ENCODE measurements at regions not wholly inside any gene's neighbourhood (a gene's known extent, or its start where the extent isn't known, plus 50 kb on each side); places are given as distances from the start of the nearest gene placed in this dataset.
"Not testable (repeated sequence)": the region's sequence is repeated elsewhere in the genome, so short reads cannot be mapped to it uniquely, and the experiment has no call there.

DNA sequence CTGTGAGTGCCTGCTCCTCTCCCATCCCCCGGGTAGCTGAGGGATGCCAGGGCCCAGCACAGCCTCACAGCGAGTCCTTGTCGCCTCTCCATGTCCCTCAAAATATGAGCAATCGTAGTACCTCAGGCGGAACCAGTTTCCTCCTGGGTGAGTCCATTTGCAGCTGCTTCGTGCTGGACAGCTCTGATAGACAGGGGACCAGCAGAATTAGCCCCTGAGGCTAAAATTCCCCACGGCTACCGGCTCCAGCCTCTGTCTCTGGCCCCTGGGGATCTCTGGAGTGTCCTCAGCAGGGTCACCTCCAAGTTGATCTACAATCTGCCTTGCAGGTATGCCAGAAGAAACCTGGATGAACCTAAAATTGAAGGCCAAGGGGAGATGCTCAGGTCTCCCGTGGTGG, 115.8 kb upstream of the FBXL7 start:
- DNase-seq (ENCODE audit: low read depth in 2 of 2): no peak

DNA sequence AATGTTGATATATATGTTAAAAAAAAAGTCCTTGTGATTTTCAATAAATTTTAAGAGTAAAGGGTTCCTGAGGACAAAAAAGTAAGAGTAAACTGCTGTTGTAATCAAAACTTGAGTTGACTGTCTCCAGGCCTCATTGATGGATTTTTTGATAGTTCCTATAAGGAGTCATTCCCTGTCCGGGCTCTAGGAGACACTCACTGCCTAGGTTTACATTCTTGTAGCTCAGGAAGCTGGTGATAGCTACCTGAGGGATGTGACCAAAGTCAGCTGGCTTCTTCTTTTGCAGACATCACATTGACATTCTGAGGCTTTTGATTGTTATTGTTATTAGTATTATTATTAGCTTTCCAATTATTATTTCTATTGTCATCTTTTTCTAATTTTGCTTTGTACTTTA, 116.5 kb upstream of the FBXL7 start:
- no peak for DNase-seq (ENCODE audit: low read depth in 2 of 2)

- no peak for DNase-seq (ENCODE audit: low read depth in 2 of 2)
These were observed 117.0 kb upstream of the FBXL7 start for GRCh38 chr5:15383021-15383420.

- no peak for DNase-seq (ENCODE audit: low read depth in 2 of 2)
These were observed 122.2 kb upstream of the FBXL7 start for GRCh38 chr5:15377573-15378340.

- DNase-seq (ENCODE audit: low read depth in 2 of 2): no peak
These were observed 123.2 kb upstream of the FBXL7 start for GRCh38 chr5:15376803-15377202.

GRCh38 chr5:15376088-15376487, 123.9 kb upstream of the FBXL7 start:
- DNase-seq (ENCODE audit: low read depth in 2 of 2): no peak

DNA sequence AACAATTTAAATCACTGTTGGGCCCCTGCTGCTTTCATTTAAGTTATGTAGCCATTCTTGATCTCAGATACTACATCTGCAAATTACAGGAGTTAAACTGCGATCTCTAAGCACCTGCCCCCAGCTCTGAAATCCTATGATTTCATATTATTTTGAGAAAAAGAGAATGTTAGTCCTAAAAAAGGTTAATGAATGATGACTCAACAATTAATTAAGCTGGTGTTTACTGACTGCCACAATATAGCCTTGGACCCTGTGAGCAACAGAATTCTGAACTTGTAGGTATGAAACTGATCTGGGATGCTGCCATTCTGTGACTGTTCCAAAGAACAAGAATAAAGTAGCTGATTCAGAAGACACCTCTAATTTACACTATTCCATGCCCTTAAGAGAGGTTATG, 124.4 kb upstream of the FBXL7 start:
- no peak for DNase-seq (ENCODE audit: low read depth in 2 of 2)

DNA sequence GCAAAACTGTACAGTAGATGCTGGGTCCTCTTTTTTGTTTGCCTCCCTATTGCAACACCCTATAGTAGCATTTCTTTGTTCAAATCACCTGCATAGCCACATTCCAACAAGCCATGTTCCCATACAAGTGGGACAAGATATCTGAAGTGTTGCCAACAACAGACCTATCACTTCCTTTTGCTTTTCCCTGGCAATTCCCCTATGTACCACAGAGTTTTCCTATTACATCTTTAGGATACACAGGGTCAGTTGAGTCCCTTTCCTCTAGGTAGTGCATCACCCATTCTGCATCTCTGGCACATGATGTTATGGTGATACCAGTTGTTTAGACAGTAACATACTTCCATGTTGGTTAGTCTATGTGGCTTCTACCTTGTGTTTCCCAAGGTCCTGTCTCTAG, 125.1 kb upstream of the FBXL7 start:
- DNase-seq (ENCODE audit: low read depth in 2 of 2): no peak

DNA sequence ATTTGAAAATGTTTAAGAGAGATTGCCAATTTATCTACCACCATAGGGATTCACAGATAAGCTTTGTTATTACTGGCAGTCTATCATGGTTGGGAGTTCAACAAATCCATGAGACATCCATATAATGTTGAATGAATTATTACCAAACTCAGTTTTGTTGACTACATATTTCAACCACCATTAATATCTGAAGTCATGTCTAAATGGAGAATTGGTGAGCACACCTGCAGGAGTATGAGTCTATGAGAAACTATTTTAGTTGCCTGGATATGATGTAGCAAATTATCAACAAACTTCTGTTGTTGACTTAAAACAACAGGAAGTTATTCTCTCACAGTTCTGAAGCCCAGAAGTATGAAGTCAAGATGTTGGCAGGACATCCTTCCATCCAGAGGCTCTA, 126.8 kb upstream of the FBXL7 start:
- no peak for DNase-seq (ENCODE audit: low read depth in 2 of 2)

DNA sequence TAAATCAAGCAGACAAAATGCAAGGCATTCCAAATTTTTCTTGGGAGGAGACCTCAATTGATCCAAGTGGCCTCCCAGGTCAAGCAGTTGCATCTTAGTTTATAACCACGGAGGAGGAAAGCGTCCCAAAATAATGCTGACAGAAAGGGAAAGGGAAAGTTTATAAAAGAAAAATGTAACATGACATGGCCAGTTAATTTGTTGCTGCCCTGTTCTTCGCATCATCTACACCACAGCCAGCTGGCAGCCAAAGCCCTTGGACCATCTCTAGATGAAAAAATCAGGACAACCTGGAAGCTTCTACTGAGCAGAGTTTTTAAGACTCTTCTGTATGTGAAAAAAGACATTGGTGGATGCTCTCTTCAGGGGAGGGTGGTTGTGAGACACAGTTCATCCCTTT, 128.8 kb upstream of the FBXL7 start:
- no peak for DNase-seq (ENCODE audit: low read depth in 2 of 2)

DNA sequence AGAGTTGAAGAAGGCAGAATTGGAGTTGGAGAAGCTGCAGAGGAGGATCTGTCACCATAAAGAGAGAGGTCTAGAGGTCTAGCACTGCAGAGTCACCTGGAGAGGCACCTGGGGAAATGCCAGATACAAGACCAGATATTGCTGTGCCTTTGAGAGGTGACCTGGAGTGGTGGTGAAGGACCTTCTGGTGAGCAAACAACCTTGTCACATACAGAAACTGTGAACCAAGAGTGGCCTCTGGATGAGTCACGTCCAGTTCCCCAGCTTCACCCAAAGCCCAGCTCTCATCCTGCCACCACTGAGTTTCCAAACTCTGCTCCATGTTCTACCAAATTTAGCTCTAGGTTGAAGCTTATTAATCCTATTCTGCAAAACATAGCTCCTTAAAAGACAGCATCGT, 131.1 kb upstream of the FBXL7 start:
- DNase-seq (ENCODE audit: low read depth in 2 of 2): no peak

- no peak for DNase-seq (ENCODE audit: low read depth in 2 of 2)
These were observed 132.5 kb upstream of the FBXL7 start for GRCh38 chr5:15367489-15367888.

- no peak for DNase-seq (ENCODE audit: low read depth in 2 of 2)
These were observed 133.1 kb upstream of the FBXL7 start for GRCh38 chr5:15366676-15367391.

GRCh38 chr5:15365070-15365469, 134.9 kb upstream of the FBXL7 start:
- no peak for DNase-seq (ENCODE audit: low read depth in 2 of 2)

- DNase-seq (ENCODE audit: low read depth in 2 of 2): no peak
These were observed 136.4 kb upstream of the FBXL7 start for GRCh38 chr5:15363601-15364000.

DNA sequence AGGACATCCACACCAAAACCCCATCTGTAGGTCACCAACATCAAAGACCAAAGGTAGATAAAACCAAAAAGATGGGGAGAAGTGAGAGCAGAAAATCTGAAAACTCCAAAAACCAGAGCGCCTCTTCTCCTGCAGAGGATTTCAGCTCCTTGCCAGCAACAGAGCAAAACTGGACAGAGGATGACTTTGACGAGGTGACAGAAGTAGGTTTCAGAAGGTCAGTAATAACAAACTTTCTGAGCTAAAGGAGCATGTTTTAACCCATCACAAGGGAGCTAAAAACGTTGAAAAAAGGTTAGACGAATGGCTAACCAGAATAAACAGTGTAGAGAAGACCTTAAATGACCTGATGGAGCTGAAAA, 142.9 kb upstream of the FBXL7 start:
- not testable (repeated sequence) for DNase-seq (ENCODE audit: low read depth in 2 of 2)

GRCh38 chr5:15356308-15357091, 143.5 kb upstream of the FBXL7 start:
- not testable (repeated sequence) for DNase-seq (ENCODE audit: low read depth in 2 of 2)

GRCh38 chr5:15354021-15354420, 146.0 kb upstream of the FBXL7 start:
- DNase-seq (ENCODE audit: low read depth in 2 of 2): no peak

DNA sequence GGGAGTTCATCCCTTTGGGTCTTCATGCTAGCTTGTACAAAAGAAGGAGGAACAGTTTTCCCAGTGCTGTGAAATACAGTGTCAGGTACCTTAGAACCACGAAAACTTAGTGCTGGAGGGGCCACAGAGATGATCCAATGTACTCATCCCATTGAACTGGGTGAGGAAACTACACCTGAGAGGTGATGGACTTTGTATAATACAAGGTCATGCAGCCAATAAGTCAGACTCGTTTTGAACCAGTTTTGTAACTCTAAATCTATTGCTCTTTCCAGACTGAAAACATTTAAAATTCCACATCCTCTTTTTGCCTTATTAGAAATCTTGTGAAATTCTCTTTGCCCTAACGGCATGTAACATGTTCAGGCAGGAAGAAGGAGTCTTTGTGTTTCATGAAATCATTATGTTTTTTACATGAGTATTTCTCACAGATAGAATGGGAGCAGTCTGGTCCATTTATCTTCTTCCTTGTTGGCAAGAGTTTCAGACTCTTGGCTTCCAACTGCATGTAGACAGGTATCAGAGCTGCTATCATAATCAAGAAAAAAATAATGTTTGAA, 146.8 kb upstream of the FBXL7 start:
- DNase-seq (ENCODE audit: low read depth in 2 of 2): no peak

GRCh38 chr5:15350614-15351013, 149.4 kb upstream of the FBXL7 start:
- no peak for DNase-seq (ENCODE audit: low read depth in 2 of 2)

DNA sequence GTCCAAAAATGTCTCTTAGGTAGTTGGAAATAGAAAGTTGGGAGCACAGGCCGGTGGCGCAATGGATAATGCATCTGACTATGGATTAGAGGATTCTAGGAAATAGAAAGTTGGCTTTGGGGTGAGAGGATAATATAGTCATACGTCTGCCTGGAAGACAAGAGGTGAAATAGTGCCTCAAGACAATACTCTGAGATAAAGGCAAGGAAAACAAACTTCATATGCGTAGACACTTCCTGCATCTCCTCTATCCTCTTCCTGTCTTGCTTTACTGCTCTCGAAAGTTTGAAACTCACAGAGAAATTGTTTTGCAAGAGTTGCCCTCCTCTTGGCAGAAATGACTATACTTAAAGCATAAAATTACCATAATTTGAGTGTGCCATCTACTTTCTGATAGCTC, 153.2 kb upstream of the FBXL7 start:
- DNase-seq (ENCODE audit: low read depth in 2 of 2): no peak

- no peak for DNase-seq (ENCODE audit: low read depth in 2 of 2)
These were observed 155.0 kb upstream of the FBXL7 start for GRCh38 chr5:15344954-15345353.

Data from stimulated activated CD4-positive, alpha-beta T cell treated with anti-CD3 and anti-CD28 coated beads, Interleukin-1b, Interleukin-23, amount 100 ng/mL, for 1 hour (primary cell).